PC-3 (cell line): ENCODE measurements at regions not wholly inside any gene's neighbourhood (a gene's known extent, or its start where the extent isn't known, plus 50 kb on each side); places are given as distances from the start of the nearest gene placed in this dataset.

Experiments used
- ATAC-seq: fragments of 200-7000 bp; cut with Tn5 transposase; 2 replicates; pipeline ENCODE4 v1.9.1; 2020; ENCODE audit warnings: mild to moderate bottlenecking, moderate library complexity
- BruUV-seq: library from RNA; stranded (reverse); fragments of 400-500 nt; replicated peaks from 2 replicates; lab custom pipeline; 2021; lab: Mats Ljungman, UMichigan
- CTCF ChIA-PET: fragments of 300-600 bp; sonication (Branson Sonifier 250); formaldehyde crosslinking; loops from one replicate; lab custom pipeline; 2022; ENCODE audit warnings: antibody characterized with exemption; lab: Charles Lee
- POLR2A ChIA-PET: fragments of 300-600 bp; sonication (Branson Sonifier 250); formaldehyde crosslinking; loops from one replicate; lab custom pipeline; 2022; ENCODE audit warnings: antibody characterized with exemption; ENCODE audit not compliant: unreplicated experiment; lab: Charles Lee
- DNase-seq: peaks from one replicate; pipeline ENCODE4 v3.0.0-alpha.2; 2015
- H2AFZ ChIP-seq: fragments of 300-600 bp; sonication (generic); 2 replicates; pipeline ENCODE4 v1.6.0; 2016; ENCODE audit warnings: antibody characterized with exemption, low read length
- H3F3A ChIP-seq: fragments of 300-600 bp; sonication (generic); one replicate; pipeline ENCODE4 v1.6.0; 2017; ENCODE audit warnings: antibody characterized with exemption, low read length, control low read depth, mild to moderate bottlenecking; ENCODE audit not compliant: unreplicated experiment
- H3K27ac ChIP-seq: fragments of 300-600 bp; sonication (generic); 2 replicates; pipeline ENCODE4 v1.5.1; 2016; ENCODE audit warnings: mild to moderate bottlenecking, low read length
- H3K27me3 ChIP-seq: fragments of 300-600 bp; sonication (generic); 2 replicates; pipeline ENCODE4 v1.6.1; 2016; ENCODE audit warnings: low read length, mixed read lengths
- H3K36me3 ChIP-seq: fragments of 300-600 bp; sonication (generic); 2 replicates; pipeline ENCODE4 v1.6.1; 2016; ENCODE audit warnings: low read depth, mixed run types, low read length, mixed read lengths
- H3K4me1 ChIP-seq: fragments of 300-600 bp; sonication (generic); 2 replicates; pipeline ENCODE4 v1.5.1; 2016; ENCODE audit warnings: low read length; ENCODE audit not compliant: insufficient read depth
- H3K4me2 ChIP-seq: fragments of 300-600 bp; sonication (generic); 2 replicates; pipeline ENCODE4 v1.6.0; 2016; ENCODE audit warnings: low read length
- H3K4me3 ChIP-seq: fragments of 300-600 bp; sonication (generic); 2 replicates; pipeline ENCODE4 v1.5.1; 2016; ENCODE audit warnings: mild to moderate bottlenecking, low read length, mixed read lengths
- H3K79me2 ChIP-seq: fragments of 300-600 bp; sonication (generic); 2 replicates; pipeline ENCODE4 v1.6.1; 2017; ENCODE audit warnings: low read length, mixed read lengths
- H3K9ac ChIP-seq: fragments of 300-600 bp; sonication (generic); 2 replicates; pipeline ENCODE4 v1.6.0; 2016; ENCODE audit warnings: mild to moderate bottlenecking, low read length
- H3K9me2 ChIP-seq: fragments of 300-600 bp; sonication (generic); replicated peaks from 2 replicates; pipeline ENCODE4 v1.6.1; 2016; ENCODE audit warnings: mixed run types, low read length, mixed read lengths
- H3K9me3 ChIP-seq: fragments of 300-600 bp; sonication (generic); 2 replicates; pipeline ENCODE4 v1.6.1; 2016; ENCODE audit warnings: low read length, mixed read lengths
- H4K20me1 ChIP-seq: fragments of 300-600 bp; sonication (generic); 2 replicates; pipeline ENCODE4 v1.6.1; 2016; ENCODE audit warnings: low read length, mixed read lengths
- CTCF ChIP-seq: fragments of 300-600 bp; sonication (generic); conservative IDR thresholded peaks from 2 replicates; pipeline ENCODE4 v1.5.1; 2017; ENCODE audit warnings: antibody characterized with exemption, low read depth, mild to moderate bottlenecking, low read length
- EZH2 ChIP-seq: fragments of 300-600 bp; sonication (generic); IDR thresholded peaks from one replicate; pipeline ENCODE4 v1.6.1; 2017; ENCODE audit warnings: antibody characterized with exemption, mild to moderate bottlenecking, low read length; ENCODE audit not compliant: unreplicated experiment
- EZH2phosphoT487 ChIP-seq: fragments of 300-600 bp; sonication (generic); IDR thresholded peaks from 2 replicates; pipeline ENCODE4 v1.6.1; 2018; ENCODE audit warnings: mild to moderate bottlenecking, antibody characterized with exemption, low read length, borderline replicate concordance
- intact Hi-C: fragments of 100-400 bp; cut with micrococcal nuclease; formaldehyde crosslinking; loops from 2 replicates; pipeline ENCODE4 v1.9.0; 2023

DNA sequence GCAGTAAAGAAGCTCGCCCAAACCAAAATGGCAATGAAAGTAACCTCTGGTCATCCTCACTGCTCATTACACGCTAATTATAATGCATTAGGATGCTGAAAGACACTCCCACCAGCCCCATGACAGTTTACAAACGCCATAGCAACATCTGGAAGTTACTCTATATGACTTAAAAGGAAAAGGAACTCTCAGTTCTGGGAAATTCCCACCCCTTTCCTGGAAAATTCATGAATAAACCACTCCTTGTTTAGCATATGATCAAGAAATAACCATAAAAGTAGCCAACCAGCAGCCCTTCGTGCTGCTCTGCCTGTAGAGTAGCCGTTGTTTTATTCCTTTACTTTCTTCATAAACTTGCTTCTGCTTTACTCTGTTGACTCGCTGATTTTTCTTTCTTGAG lies 164.6 kb downstream of the SMAD6 start:
- H3K79me2 ChIP-seq: no peaks in the 10 kb centered on the region
- DNase-seq (no peak), ATAC-seq (no peak)
- intact Hi-C loops: no loop called here
- no peak overlapping the region for H3K9ac ChIP-seq
- no peak overlapping the region for H3K4me2 ChIP-seq
- H3K9me2 ChIP-seq: no peaks in the 10 kb centered on the region
- TF ChIP-seq EZH2: no peak
- TF ChIP-seq EZH2phosphoT487: no peak
- no peak for TF ChIP-seq CTCF
- no peak overlapping the region for H3K4me3 ChIP-seq
- no TSS peak for BruUV-seq
- H3K9me3 ChIP-seq: no peaks in the 10 kb centered on the region
- ChIA-PET POLR2A (no interaction called here), CTCF (no interaction called here)
- no peaks in the 10 kb centered on the region for H3F3A ChIP-seq
- no peaks in the 10 kb centered on the region for H3K27me3 ChIP-seq
- H3K4me1 ChIP-seq: peaks cover 18% of the 10 kb centered on the region
- H2AFZ ChIP-seq: no peak overlapping the region
- no peaks in the 10 kb centered on the region for H3K36me3 ChIP-seq
- no peaks in the 10 kb centered on the region for H4K20me1 ChIP-seq
- no peak overlapping the region for H3K27ac ChIP-seq

DNA sequence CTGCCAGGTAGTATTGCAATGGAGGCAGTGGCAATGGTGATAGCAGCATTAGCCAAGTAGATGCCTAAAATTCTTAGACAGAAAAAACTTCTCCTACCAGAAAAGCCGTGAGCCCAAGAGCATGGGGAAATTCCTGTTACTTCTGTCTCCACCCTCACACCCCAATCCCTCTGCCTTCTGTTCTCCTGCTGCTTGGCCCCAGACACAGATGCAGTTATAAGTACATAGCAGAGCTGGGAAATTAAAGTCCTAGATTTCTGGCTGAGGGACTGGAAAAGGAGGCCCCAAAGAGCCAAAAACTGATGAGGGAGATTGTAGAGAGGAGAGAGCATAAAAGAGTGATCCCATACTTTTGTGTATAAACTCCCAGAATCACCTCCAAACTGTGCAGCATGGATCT lies 166.9 kb downstream of the SMAD6 start:
- no peak for ATAC-seq
- no peak overlapping the region for H3K27ac ChIP-seq
- H3K36me3 ChIP-seq: no peaks in the 10 kb centered on the region
- no peaks in the 10 kb centered on the region for H4K20me1 ChIP-seq
- no peak overlapping the region for H3K4me3 ChIP-seq
- no TSS peak for BruUV-seq
- no peak overlapping the region for H3K9ac ChIP-seq
- no peaks in the 10 kb centered on the region for H3K9me3 ChIP-seq
- no peaks in the 10 kb centered on the region for H3K27me3 ChIP-seq
- H2AFZ ChIP-seq: no peak overlapping the region
- H3K9me2 ChIP-seq: no peaks in the 10 kb centered on the region
- H3K4me2 ChIP-seq: no peak overlapping the region
- ChIA-PET POLR2A (no interaction called here), CTCF (no interaction called here)
- no peaks in the 10 kb centered on the region for H3K79me2 ChIP-seq
- no peak for DNase-seq
- no peak for TF ChIP-seq EZH2
- no peak for TF ChIP-seq EZH2phosphoT487
- no peak for TF ChIP-seq CTCF
- intact Hi-C loops: no loop called here
- no peaks in the 10 kb centered on the region for H3F3A ChIP-seq
- H3K4me1 ChIP-seq: no peaks in the 10 kb centered on the region

- no peak overlapping the region for H3K27ac ChIP-seq
- H3K4me1 ChIP-seq: no peaks in the 10 kb centered on the region
- H3K9me3 ChIP-seq: no peaks in the 10 kb centered on the region
- CTCF ChIA-PET: no interaction called here
- H3K27me3 ChIP-seq: no peaks in the 10 kb centered on the region
- ATAC-seq (no peak), DNase-seq (no peak)
- no peaks in the 10 kb centered on the region for H3F3A ChIP-seq
- no peak overlapping the region for H2AFZ ChIP-seq
- no peak for TF ChIP-seq CTCF
- no peak overlapping the region for H3K9ac ChIP-seq
- H3K4me2 ChIP-seq: no peak overlapping the region
- POLR2A ChIA-PET: no interaction called here
- BruUV-seq: no TSS peak
- no peaks in the 10 kb centered on the region for H3K9me2 ChIP-seq
- no peaks in the 10 kb centered on the region for H4K20me1 ChIP-seq
- no peaks in the 10 kb centered on the region for H3K79me2 ChIP-seq
- H3K36me3 ChIP-seq: no peaks in the 10 kb centered on the region
- intact Hi-C loops: no loop called here
- H3K4me3 ChIP-seq: no peak overlapping the region
These were observed 168.9 kb downstream of the SMAD6 start for GRCh38 chr15:66870880-66871388.
